ENCODE measurements at regions not wholly inside any gene's neighbourhood (a gene's known extent, or its start where the extent isn't known, plus 50 kb on each side); places are given as distances from the start of the nearest gene placed in this dataset.
A peak's percentile ranks its signal among the peaks of the same experiment; 100 is the strongest.

DNA sequence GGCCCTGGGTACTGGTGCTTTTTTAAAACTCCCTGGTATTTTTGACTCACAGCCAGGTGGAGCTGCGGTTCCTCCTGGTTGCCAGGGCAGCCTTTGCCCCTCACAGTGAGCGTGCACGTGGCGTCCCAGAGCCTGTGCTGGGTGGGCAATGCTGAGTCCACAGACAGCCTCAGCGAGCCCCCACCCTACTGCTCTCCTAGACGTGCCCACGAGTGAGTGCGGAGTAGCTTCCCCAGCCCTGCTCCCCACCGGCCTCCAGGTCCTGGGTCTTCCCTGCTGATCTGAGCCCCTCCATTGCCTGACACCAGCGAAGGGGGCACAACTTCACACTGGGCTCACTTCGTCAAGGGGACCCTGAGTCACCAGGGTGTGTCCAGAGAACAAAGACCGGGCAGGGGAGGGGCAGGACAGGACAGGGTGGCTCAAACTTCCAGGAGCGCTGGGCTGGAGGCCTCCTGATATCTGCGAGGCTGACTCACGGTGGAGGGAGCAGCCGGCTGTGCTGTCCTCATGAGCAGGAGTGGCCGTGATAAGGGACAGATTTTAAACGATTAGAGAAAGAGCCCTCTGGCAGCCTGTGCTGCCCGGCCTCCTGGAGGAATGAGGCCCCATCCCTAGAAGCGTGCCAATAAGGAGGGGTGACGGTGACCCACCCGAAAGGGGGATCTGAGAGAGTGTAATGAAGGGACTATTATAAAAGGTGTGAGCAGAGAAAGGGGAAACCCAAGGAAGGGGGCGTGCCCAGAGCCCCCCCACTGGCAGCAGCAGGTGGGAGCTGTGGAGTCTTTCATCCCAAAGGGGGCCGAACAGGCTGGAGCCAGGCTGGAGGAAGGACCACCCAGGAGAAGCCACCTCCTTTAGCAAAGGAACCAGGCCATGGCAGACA lies 129.3 kb upstream of the FGF3 start:
- Histone ChIP-seq H3K4me1 (ENCODE audit: control insufficient read depth, extremely low read depth, insufficient read depth, low read length) (peaks cover 7% of the 10 kb centered on the region), H3K79me2 (ENCODE audit: control insufficient read depth, insufficient read depth, low read length) (no peaks in the 10 kb centered on the region), H4K20me1 (ENCODE audit: control insufficient read depth, extremely low read depth, insufficient read depth, low read length) (no peaks in the 10 kb centered on the region), H3K9me3 (ENCODE audit: control insufficient read depth, insufficient read depth, low read depth, low read length) (no peaks in the 10 kb centered on the region), H3K27ac (ENCODE audit: insufficient read depth, low read length) (no peak overlapping the region), H3K4me2 (ENCODE audit: extremely low read depth, insufficient read depth, low read length) (no peak overlapping the region), H3K27me3 (ENCODE audit: control insufficient read depth, insufficient read depth, low read length) (peaks cover 4% of the 10 kb centered on the region), H3K9ac (ENCODE audit: insufficient read depth, low read length) (no peak overlapping the region), H2AFZ (ENCODE audit: low read length) (no peak overlapping the region), H3K4me3 (replicated peaks in 1 of 4; ENCODE audit: control extremely low read depth in 1 of 4, insufficient read depth in 1 of 4, low read depth in 3 of 4, low read length in 4 of 4) (no peak overlapping the region), H3K36me3 (ENCODE audit: control insufficient read depth, insufficient read depth, low read length) (no peaks in the 10 kb centered on the region)
- DNase-seq (ENCODE audit: low read depth in 2 of 2): peak; percentile 23 to 69
- no peak for TF ChIP-seq EZH2 (IDR thresholded peaks at IDR 0.05; ENCODE audit: low read length, missing control alignments)
- TF ChIP-seq, protein P1, sequence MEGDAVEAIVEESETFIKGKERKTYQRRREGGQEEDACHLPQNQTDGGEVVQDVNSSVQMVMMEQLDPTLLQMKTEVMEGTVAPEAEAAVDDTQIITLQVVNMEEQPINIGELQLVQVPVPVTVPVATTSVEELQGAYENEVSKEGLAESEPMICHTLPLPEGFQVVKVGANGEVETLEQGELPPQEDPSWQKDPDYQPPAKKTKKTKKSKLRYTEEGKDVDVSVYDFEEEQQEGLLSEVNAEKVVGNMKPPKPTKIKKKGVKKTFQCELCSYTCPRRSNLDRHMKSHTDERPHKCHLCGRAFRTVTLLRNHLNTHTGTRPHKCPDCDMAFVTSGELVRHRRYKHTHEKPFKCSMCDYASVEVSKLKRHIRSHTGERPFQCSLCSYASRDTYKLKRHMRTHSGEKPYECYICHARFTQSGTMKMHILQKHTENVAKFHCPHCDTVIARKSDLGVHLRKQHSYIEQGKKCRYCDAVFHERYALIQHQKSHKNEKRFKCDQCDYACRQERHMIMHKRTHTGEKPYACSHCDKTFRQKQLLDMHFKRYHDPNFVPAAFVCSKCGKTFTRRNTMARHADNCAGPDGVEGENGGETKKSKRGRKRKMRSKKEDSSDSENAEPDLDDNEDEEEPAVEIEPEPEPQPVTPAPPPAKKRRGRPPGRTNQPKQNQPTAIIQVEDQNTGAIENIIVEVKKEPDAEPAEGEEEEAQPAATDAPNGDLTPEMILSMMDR (conservative IDR thresholded peaks at IDR 0.05 in 1 of 2, IDR thresholded peaks at IDR 0.05 in 1 of 2; ENCODE audit: low read depth in 1 of 2, low read length in 2 of 2): no peak

DNA sequence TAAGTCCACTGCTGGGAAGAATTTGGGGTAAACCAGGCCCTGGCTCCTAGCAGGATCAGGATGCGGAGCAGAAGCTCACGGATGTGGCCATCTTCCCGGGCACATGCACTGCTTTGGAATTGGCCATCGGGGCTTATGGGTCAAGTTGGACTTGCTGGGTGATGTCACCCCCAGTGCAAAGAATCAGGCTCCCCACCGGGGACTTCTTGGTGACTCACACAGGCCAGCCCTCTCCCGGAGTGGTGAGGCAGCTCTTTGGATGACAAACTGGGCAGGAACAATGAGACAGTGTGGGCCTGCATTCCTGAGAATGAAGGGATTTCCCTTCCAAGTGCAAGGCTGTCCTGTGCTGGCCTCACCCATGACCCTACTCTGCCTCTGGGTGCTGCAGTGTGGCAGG lies 128.8 kb upstream of the ANO1 start:
- Histone ChIP-seq H4K20me1 (ENCODE audit: control insufficient read depth, extremely low read depth, insufficient read depth, low read length) (no peaks in the 10 kb centered on the region), H3K9me3 (ENCODE audit: control insufficient read depth, insufficient read depth, low read depth, low read length) (no peaks in the 10 kb centered on the region), H3K36me3 (ENCODE audit: control insufficient read depth, insufficient read depth, low read length) (no peaks in the 10 kb centered on the region), H3K27me3 (ENCODE audit: control insufficient read depth, insufficient read depth, low read length) (peaks cover 4% of the 10 kb centered on the region), H3K4me1 (ENCODE audit: control insufficient read depth, extremely low read depth, insufficient read depth, low read length) (peaks cover 7% of the 10 kb centered on the region), H3K9ac (ENCODE audit: insufficient read depth, low read length) (no peak overlapping the region), H2AFZ (ENCODE audit: low read length) (no peak overlapping the region), H3K79me2 (ENCODE audit: control insufficient read depth, insufficient read depth, low read length) (no peaks in the 10 kb centered on the region), H3K4me3 (replicated peaks in 1 of 4; ENCODE audit: control extremely low read depth in 1 of 4, insufficient read depth in 1 of 4, low read depth in 3 of 4, low read length in 4 of 4) (no peak overlapping the region), H3K4me2 (ENCODE audit: extremely low read depth, insufficient read depth, low read length) (no peak overlapping the region), H3K27ac (ENCODE audit: insufficient read depth, low read length) (no peak overlapping the region)
- no peak for TF ChIP-seq EZH2 (IDR thresholded peaks at IDR 0.05; ENCODE audit: low read length, missing control alignments)
- TF ChIP-seq, protein P1 (conservative IDR thresholded peaks at IDR 0.05 in 1 of 2, IDR thresholded peaks at IDR 0.05 in 1 of 2; ENCODE audit: low read depth in 1 of 2, low read length in 2 of 2): no peak
- DNase-seq (ENCODE audit: low read depth in 2 of 2): peak; percentile 56 to 95

DNA sequence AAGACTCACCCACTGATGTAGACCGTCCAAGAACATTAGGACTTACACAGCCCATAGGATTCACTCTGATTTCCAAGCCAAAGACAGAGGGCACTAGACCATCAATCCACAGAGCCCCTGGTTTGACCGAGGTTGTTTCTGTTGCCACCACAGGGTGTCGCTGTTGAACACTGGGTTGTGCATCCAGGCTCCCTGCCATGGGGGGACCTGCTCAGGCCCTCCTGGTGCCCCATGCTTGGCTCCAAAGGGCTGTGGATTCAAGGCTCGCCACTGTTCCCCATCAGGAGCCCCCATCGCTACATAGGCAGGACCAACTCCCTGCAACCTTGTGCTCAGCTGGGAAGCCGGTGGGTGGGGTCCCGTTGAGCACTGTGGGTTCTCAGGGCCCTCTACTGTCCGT lies 128.0 kb upstream of the ANO1 start:
- Histone ChIP-seq H3K27me3 (ENCODE audit: control insufficient read depth, insufficient read depth, low read length) (peaks cover 1% of the 10 kb centered on the region), H3K4me1 (ENCODE audit: control insufficient read depth, extremely low read depth, insufficient read depth, low read length) (peaks cover 7% of the 10 kb centered on the region), H3K4me3 (replicated peaks in 1 of 4; ENCODE audit: control extremely low read depth in 1 of 4, insufficient read depth in 1 of 4, low read depth in 3 of 4, low read length in 4 of 4) (no peak overlapping the region), H3K27ac (ENCODE audit: insufficient read depth, low read length) (no peak overlapping the region), H3K9ac (ENCODE audit: insufficient read depth, low read length) (no peak overlapping the region), H4K20me1 (ENCODE audit: control insufficient read depth, extremely low read depth, insufficient read depth, low read length) (no peaks in the 10 kb centered on the region), H3K9me3 (ENCODE audit: control insufficient read depth, insufficient read depth, low read depth, low read length) (no peaks in the 10 kb centered on the region), H3K4me2 (ENCODE audit: extremely low read depth, insufficient read depth, low read length) (no peak overlapping the region), H3K36me3 (ENCODE audit: control insufficient read depth, insufficient read depth, low read length) (no peaks in the 10 kb centered on the region), H2AFZ (ENCODE audit: low read length) (no peak overlapping the region), H3K79me2 (ENCODE audit: control insufficient read depth, insufficient read depth, low read length) (no peaks in the 10 kb centered on the region)
- peak in 1 of 2 donors; percentile 20 for DNase-seq (ENCODE audit: low read depth in 2 of 2)
- no peak for TF ChIP-seq EZH2 (IDR thresholded peaks at IDR 0.05; ENCODE audit: low read length, missing control alignments)
- TF ChIP-seq, protein P1 (conservative IDR thresholded peaks at IDR 0.05 in 1 of 2, IDR thresholded peaks at IDR 0.05 in 1 of 2; ENCODE audit: low read depth in 1 of 2, low read length in 2 of 2): peak; percentile 38 to 46

Data from fibroblast of lung (primary cell).